ENCODE measurements at regions not wholly inside any gene's neighbourhood (a gene's known extent, or its start where the extent isn't known, plus 50 kb on each side); places are given as distances from the start of the nearest gene placed in this dataset.

- Histone ChIP-seq H3K36me3 (ENCODE audit: control insufficient read depth, insufficient read depth, low read length) (no peaks in the 10 kb centered on the region), H3K27me3 (ENCODE audit: control insufficient read depth, insufficient read depth, low read length) (no peaks in the 10 kb centered on the region), H3K4me3 (ENCODE audit: low read depth, low read length) (no peak overlapping the region)
- no peak for DNase-seq (ENCODE audit: low read depth)
- no peak for TF ChIP-seq CTCF (IDR thresholded peaks at IDR 0.05; ENCODE audit: insufficient read depth, low read length, poor library complexity, severe bottlenecking)
These were observed 224.7 kb downstream of the PPP1R3A start for GRCh38 chr7:113694149-113694548.

GRCh38 chr7:113684165-113684564, 234.6 kb downstream of the PPP1R3A start:
- DNase-seq (ENCODE audit: low read depth) = no peak
- H3K4me3 ChIP-seq (ENCODE audit: low read depth, low read length) = no peak overlapping the region
- no peaks in the 10 kb centered on the region for H3K27me3 ChIP-seq (ENCODE audit: control insufficient read depth, insufficient read depth, low read length)
- TF ChIP-seq CTCF (IDR thresholded peaks at IDR 0.05; ENCODE audit: insufficient read depth, low read length, poor library complexity, severe bottlenecking) = no peak
- H3K36me3 ChIP-seq (ENCODE audit: control insufficient read depth, insufficient read depth, low read length) = no peaks in the 10 kb centered on the region

GRCh38 chr7:113677811-113678210, 241.0 kb downstream of the PPP1R3A start:
- H3K4me3 ChIP-seq (ENCODE audit: low read depth, low read length) = no peak overlapping the region
- H3K27me3 ChIP-seq (ENCODE audit: control insufficient read depth, insufficient read depth, low read length) = no peaks in the 10 kb centered on the region
- no peak for TF ChIP-seq CTCF (IDR thresholded peaks at IDR 0.05; ENCODE audit: insufficient read depth, low read length, poor library complexity, severe bottlenecking)
- no peak for DNase-seq (ENCODE audit: low read depth)
- H3K36me3 ChIP-seq (ENCODE audit: control insufficient read depth, insufficient read depth, low read length) = no peaks in the 10 kb centered on the region

- TF ChIP-seq CTCF (IDR thresholded peaks at IDR 0.05; ENCODE audit: insufficient read depth, low read length, poor library complexity, severe bottlenecking) = no peak
- no peaks in the 10 kb centered on the region for H3K36me3 ChIP-seq (ENCODE audit: control insufficient read depth, insufficient read depth, low read length)
- H3K27me3 ChIP-seq (ENCODE audit: control insufficient read depth, insufficient read depth, low read length) = no peaks in the 10 kb centered on the region
- no peak overlapping the region for H3K4me3 ChIP-seq (ENCODE audit: low read depth, low read length)
- no peak for DNase-seq (ENCODE audit: low read depth)
These were observed 253.9 kb downstream of the PPP1R3A start for GRCh38 chr7:113664867-113665266.

GRCh38 chr7:113659416-113659815, 259.4 kb downstream of the PPP1R3A start:
- no peak for DNase-seq (ENCODE audit: low read depth)
- no peaks in the 10 kb centered on the region for H3K27me3 ChIP-seq (ENCODE audit: control insufficient read depth, insufficient read depth, low read length)
- no peaks in the 10 kb centered on the region for H3K36me3 ChIP-seq (ENCODE audit: control insufficient read depth, insufficient read depth, low read length)
- no peak for TF ChIP-seq CTCF (IDR thresholded peaks at IDR 0.05; ENCODE audit: insufficient read depth, low read length, poor library complexity, severe bottlenecking)
- no peak overlapping the region for H3K4me3 ChIP-seq (ENCODE audit: low read depth, low read length)

- Histone ChIP-seq H3K36me3 (ENCODE audit: control insufficient read depth, insufficient read depth, low read length) (no peaks in the 10 kb centered on the region), H3K4me3 (ENCODE audit: low read depth, low read length) (no peak overlapping the region), H3K27me3 (ENCODE audit: control insufficient read depth, insufficient read depth, low read length) (no peaks in the 10 kb centered on the region)
- TF ChIP-seq CTCF (IDR thresholded peaks at IDR 0.05; ENCODE audit: insufficient read depth, low read length, poor library complexity, severe bottlenecking) = no peak
- DNase-seq (ENCODE audit: low read depth) = no peak
These were observed 261.2 kb downstream of the PPP1R3A start for GRCh38 chr7:113657603-113658002.
